Activated CD8-positive, alpha-beta T cell treated with anti-CD3 and anti-CD28 coated beads for 36 hours (primary cell): ENCODE measurements at regions not wholly inside any gene's neighbourhood (a gene's known extent, or its start where the extent isn't known, plus 50 kb on each side); places are given as distances from the start of the nearest gene placed in this dataset.
"Not testable (repeated sequence)": the region's sequence is repeated elsewhere in the genome, so short reads cannot be mapped to it uniquely, and the experiment has no call there.

Experiments used
- ATAC-seq: fragments of 200-7000 bp; cut with Tn5 transposase; one replicate; pipeline ENCODE4 v1.10.0; 2021; ENCODE audit warnings: mild to moderate bottlenecking, moderate library complexity
- CTCF ChIA-PET: fragments of 350-600 bp; sonication (Branson Sonifier 250); formaldehyde crosslinking; loops from one replicate; lab custom pipeline; 2021; ENCODE audit warnings: antibody characterized with exemption; lab: Charles Lee
- POLR2A ChIA-PET: fragments of 350-600 bp; sonication (Branson Sonifier 250); formaldehyde crosslinking; loops from one replicate; lab custom pipeline; 2021; ENCODE audit warnings: antibody characterized with exemption; lab: Charles Lee
- DNase-seq: peaks from one replicate; pipeline ENCODE4 v3.0.0-alpha.2; 2020
- H3K27ac Mint-ChIP-seq: one replicate; pipeline ENCODE4 v1.8.0; 2021; ENCODE audit warnings: mild to moderate bottlenecking, mixed read lengths
- H3K27me3 Mint-ChIP-seq: one replicate; pipeline ENCODE4 v1.8.0; 2021; ENCODE audit warnings: mixed read lengths
- H3K36me3 Mint-ChIP-seq: one replicate; pipeline ENCODE4 v1.8.0; 2021; ENCODE audit warnings: low read depth, mixed read lengths
- H3K4me1 Mint-ChIP-seq: one replicate; pipeline ENCODE4 v1.8.0; 2021; ENCODE audit warnings: low read depth, mixed read lengths
- H3K4me3 Mint-ChIP-seq: one replicate; pipeline ENCODE4 v1.8.0; 2021; ENCODE audit warnings: mild to moderate bottlenecking, moderate library complexity, mixed read lengths
- H3K9me3 Mint-ChIP-seq: one replicate; pipeline ENCODE4 v1.8.0; 2021; ENCODE audit warnings: mixed read lengths
- intact Hi-C: fragments of 100-400 bp; cut with micrococcal nuclease; formaldehyde crosslinking; loops from one replicate; pipeline ENCODE4 v1.10.0; 2022
- TF ChIP-seq, protein P1 (sequence below): fragments of 200-600 bp; IDR thresholded peaks from one replicate; pipeline ENCODE4 v1.8.0; 2022; ENCODE audit warnings: antibody characterized with exemption, mild to moderate bottlenecking

DNA sequence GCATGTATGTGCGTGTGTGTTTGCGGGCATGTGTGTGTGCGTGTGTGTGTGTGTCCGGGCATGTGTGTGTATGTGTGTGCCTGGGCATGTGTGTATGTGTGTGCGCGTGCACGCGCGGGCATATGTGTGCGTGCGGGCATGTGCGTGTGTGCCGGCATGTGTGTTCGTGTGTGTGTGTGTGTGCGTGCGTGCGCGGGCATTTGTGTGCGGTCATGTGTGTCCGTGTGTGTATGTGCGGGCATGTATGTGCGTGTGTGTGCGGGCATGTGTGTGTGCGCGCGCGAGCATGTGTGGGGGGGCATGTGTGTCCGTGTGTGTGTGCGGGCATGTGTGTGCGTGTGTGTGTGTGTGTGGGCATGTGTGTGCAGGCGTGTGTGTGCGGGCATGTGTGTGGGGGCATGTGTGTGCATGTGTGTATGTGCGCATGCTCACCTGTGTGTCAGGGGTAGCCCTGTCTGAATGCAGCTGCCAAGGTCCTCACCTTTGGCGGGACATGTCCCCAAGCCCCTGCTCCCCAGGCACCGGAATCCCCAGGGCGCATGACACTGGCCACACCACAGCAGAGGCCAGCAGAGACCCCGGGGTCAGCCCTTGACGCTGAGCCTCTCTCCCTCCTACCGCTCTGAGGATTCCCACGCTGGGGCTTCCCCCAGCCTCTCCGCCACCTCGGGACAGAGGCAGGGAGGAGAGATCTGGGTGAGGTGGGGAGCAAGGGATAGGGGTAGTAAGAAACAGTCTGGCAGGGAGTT lies 109.5 kb upstream of the NCOR2 start:
- no peak for DNase-seq
- Mint-ChIP-seq H3K9me3 (no peaks in the 10 kb centered on the region), H3K27ac (no peak overlapping the region), H3K4me1 (no peaks in the 10 kb centered on the region), H3K27me3 (no peaks in the 10 kb centered on the region), H3K4me3 (no peak overlapping the region), H3K36me3 (no peaks in the 10 kb centered on the region)
- no peak for ATAC-seq
- TF ChIP-seq, protein P1, sequence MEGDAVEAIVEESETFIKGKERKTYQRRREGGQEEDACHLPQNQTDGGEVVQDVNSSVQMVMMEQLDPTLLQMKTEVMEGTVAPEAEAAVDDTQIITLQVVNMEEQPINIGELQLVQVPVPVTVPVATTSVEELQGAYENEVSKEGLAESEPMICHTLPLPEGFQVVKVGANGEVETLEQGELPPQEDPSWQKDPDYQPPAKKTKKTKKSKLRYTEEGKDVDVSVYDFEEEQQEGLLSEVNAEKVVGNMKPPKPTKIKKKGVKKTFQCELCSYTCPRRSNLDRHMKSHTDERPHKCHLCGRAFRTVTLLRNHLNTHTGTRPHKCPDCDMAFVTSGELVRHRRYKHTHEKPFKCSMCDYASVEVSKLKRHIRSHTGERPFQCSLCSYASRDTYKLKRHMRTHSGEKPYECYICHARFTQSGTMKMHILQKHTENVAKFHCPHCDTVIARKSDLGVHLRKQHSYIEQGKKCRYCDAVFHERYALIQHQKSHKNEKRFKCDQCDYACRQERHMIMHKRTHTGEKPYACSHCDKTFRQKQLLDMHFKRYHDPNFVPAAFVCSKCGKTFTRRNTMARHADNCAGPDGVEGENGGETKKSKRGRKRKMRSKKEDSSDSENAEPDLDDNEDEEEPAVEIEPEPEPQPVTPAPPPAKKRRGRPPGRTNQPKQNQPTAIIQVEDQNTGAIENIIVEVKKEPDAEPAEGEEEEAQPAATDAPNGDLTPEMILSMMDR = no peak
- ChIA-PET POLR2A (interaction anchor here (1.0 kb wide), 1 partner anchor 20 kb away, joined by 3 read pairs; no protein-coding TSS in a partner anchor), CTCF (no interaction called here)
- intact Hi-C loops = no loop called here

- Mint-ChIP-seq H3K36me3 (no peaks in the 10 kb centered on the region), H3K4me1 (no peaks in the 10 kb centered on the region), H3K27ac (no peak overlapping the region), H3K27me3 (no peaks in the 10 kb centered on the region), H3K9me3 (no peaks in the 10 kb centered on the region), H3K4me3 (no peak overlapping the region)
- DNase-seq = no peak
- CTCF ChIA-PET = no interaction called here
- intact Hi-C loops = no loop called here
- POLR2A ChIA-PET = interaction anchor here (1.0 kb wide), 1 partner anchor 19 kb away, joined by 3 read pairs; no protein-coding TSS in a partner anchor
- no peak for ATAC-seq
- TF ChIP-seq, protein P1 = no peak
These were observed 108.7 kb upstream of the NCOR2 start for GRCh38 chr12:124675881-124676713.

- Mint-ChIP-seq H3K4me1 (no peaks in the 10 kb centered on the region), H3K36me3 (no peaks in the 10 kb centered on the region), H3K4me3 (no peak overlapping the region), H3K9me3 (no peaks in the 10 kb centered on the region), H3K27me3 (no peaks in the 10 kb centered on the region), H3K27ac (no peak overlapping the region)
- DNase-seq (no peak), ATAC-seq (no peak)
- intact Hi-C loops = no loop called here
- ChIA-PET CTCF (no interaction called here), POLR2A (no interaction called here)
- TF ChIP-seq, protein P1 = no peak
These were observed 107.5 kb upstream of the NCOR2 start for GRCh38 chr12:124674937-124675336.

DNA sequence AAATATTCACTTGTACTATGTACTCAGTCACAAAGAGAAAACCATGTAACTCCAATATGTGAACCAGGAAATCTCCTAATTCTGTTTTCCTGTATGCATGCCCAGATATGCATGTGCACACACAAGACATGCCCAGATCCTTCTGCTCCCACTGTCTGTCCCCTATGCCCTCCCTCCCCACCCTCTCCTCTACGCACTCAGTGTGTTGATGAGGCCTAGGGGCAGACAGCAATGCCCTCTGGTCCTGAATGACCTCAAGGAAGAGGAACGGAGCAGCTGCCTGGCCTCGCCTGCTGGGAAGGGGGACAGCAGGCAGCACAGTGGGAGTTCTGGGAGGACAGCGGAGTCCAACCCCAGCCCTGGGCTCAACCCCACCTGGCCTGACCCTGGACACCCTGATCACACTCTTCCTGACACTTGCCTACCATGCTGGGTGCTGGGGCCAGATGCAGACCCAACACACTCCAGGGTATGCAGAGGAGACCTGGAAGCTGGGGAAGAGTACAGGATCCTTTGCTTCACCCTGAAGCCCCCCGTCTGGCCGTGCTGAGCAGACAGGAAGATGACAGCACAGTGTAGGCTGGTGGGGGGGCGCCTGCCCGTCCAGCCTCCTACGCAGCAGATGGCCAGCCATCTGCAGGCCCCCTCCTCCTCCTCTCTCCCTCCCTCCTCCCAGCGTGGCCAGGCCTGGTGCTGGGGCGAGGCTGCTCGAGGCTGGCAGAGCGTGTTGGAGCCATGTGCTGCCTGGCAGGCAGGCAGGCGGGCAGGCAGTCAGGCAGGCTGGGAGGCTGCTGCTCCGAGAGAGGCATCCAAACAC lies 106.6 kb upstream of the NCOR2 start:
- no peak for DNase-seq
- ChIA-PET POLR2A (no interaction called here), CTCF (no interaction called here)
- Mint-ChIP-seq H3K27me3 (no peaks in the 10 kb centered on the region), H3K36me3 (no peaks in the 10 kb centered on the region), H3K4me3 (no peak overlapping the region), H3K27ac (no peak overlapping the region), H3K4me1 (no peaks in the 10 kb centered on the region), H3K9me3 (no peaks in the 10 kb centered on the region)
- ATAC-seq = no peak
- TF ChIP-seq, protein P1 = no peak
- intact Hi-C loops = no loop called here

DNA sequence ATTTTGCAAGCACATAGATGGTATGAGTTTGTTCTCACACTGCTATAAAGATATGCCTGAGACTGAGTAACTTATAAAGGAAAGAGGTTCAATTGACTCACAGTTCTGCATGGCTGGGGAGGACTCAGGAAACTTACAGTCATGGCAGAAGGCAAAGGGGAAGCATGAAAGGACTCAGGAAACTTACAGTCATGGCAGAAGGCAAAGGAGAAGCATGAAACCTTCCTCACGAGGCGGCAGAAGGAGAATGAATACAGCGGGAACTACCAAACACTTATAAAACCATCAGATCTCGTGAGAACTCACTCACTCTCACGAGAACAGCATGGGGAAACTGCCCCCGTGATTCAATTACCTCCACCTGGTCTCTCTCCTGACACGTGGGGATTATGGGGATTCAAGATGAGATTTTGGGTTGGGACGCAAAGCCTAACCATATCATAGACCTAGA lies 101.9 kb upstream of the NCOR2 start:
- not testable (repeated sequence) for ATAC-seq

More for the DNA sequence above, 101.9 kb upstream of the NCOR2 start:
- DNase-seq, H3K27ac Mint-ChIP-seq, H3K4me1 Mint-ChIP-seq, H3K4me3 Mint-ChIP-seq, CTCF ChIA-PET, intact Hi-C loops, H3K27me3 Mint-ChIP-seq, H3K36me3 Mint-ChIP-seq: not testable (repeated sequence)
- H3K9me3 Mint-ChIP-seq = peaks cover 10% of the 10 kb centered on the region
- POLR2A ChIA-PET = interaction anchor here (1.0 kb wide), 1 partner anchor 17 kb away, joined by 5 read pairs; no protein-coding TSS in a partner anchor
